ENCODE measurements at regions not wholly inside any gene's neighbourhood (a gene's known extent, or its start where the extent isn't known, plus 50 kb on each side); places are given as distances from the start of the nearest gene placed in this dataset.

- no peak for DNase-seq
Measured at GRCh38 chr13:111502957-111503356, 182.5 kb downstream of the TEX29 start.

- DNase-seq, result no peak
Measured at GRCh38 chr13:111503376-111503775, 182.9 kb downstream of the TEX29 start.

GRCh38 chr13:111503905-111504695 is 183.7 kb downstream of the TEX29 start:
- DNase-seq, result no peak

GRCh38 chr13:111505175-111505777 is 184.8 kb downstream of the TEX29 start:
- DNase-seq, result no peak

GRCh38 chr13:111506125-111506524 is 185.7 kb downstream of the TEX29 start:
- DNase-seq, result no peak

- no peak for DNase-seq
Measured at GRCh38 chr13:111506621-111507020, 186.2 kb downstream of the TEX29 start.

- DNase-seq, result no peak
Measured at GRCh38 chr13:111508164-111508870, 187.9 kb downstream of the TEX29 start.

GRCh38 chr13:111508902-111509509 is 188.6 kb downstream of the TEX29 start:
- no peak for DNase-seq

GRCh38 chr13:111510502-111511218 is 190.2 kb downstream of the TEX29 start:
- DNase-seq, result no peak

GRCh38 chr13:111511219-111511732 is 190.8 kb downstream of the TEX29 start:
- no peak for DNase-seq

GRCh38 chr13:111511805-111512504 is 191.5 kb downstream of the TEX29 start:
- DNase-seq, result no peak

- DNase-seq, result no peak
Measured at GRCh38 chr13:111512707-111513106, 192.3 kb downstream of the TEX29 start.

GRCh38 chr13:111513766-111514609 is 193.5 kb downstream of the TEX29 start:
- DNase-seq, result no peak

- DNase-seq, result no peak
Measured at GRCh38 chr13:111514610-111515306, 194.3 kb downstream of the TEX29 start.

- DNase-seq, result no peak
Measured at GRCh38 chr13:111515307-111515617, 194.8 kb downstream of the TEX29 start.

GRCh38 chr13:111515635-111516034 is 195.2 kb downstream of the TEX29 start:
- DNase-seq, result no peak

GRCh38 chr13:111516712-111517640 is 196.5 kb downstream of the TEX29 start:
- DNase-seq, result no peak

GRCh38 chr13:111517641-111518010 is 197.2 kb downstream of the TEX29 start:
- DNase-seq, result no peak

GRCh38 chr13:111518161-111518792 is 197.8 kb downstream of the TEX29 start:
- no peak for DNase-seq

Measured in activated CD4-positive, alpha-beta T cell treated with anti-CD3 and anti-CD28 coated beads, Interleukin-2, amount 50 U/mL, for 4 hours (primary cell).